H1 (cell line): ENCODE measurements at regions not wholly inside any gene's neighbourhood (a gene's known extent, or its start where the extent isn't known, plus 50 kb on each side); places are given as distances from the start of the nearest gene placed in this dataset.

Source experiments
- CHD7 ChIP-seq: fragments of 300-600 bp; sonication (generic); IDR thresholded peaks from 2 replicates; pipeline ENCODE4 v1.7.1; 2012; ENCODE audit warnings: low read length, moderate library complexity, mild to moderate bottlenecking, inconsistent platforms; ENCODE audit not compliant: insufficient replicate concordance
- GABPA ChIP-seq: IDR thresholded peaks from 2 replicates; pipeline ENCODE4 v1.6.1; 2011; ENCODE audit warnings: mild to moderate bottlenecking, low read length, moderate library complexity, borderline replicate concordance; ENCODE audit not compliant: insufficient read depth

GRCh38 chr11:27203077-27203647 is 159.9 kb downstream of the CCDC34 start (continued):
- no peak for TF ChIP-seq CHD7
- no peak for TF ChIP-seq GABPA
